Middle frontal gyrus (tissue), 1 donor: ENCODE measurements at regions not wholly inside any gene's neighbourhood (a gene's known extent, or its start where the extent isn't known, plus 50 kb on each side); places are given as distances from the start of the nearest gene placed in this dataset.
"Not testable (repeated sequence)": the region's sequence is repeated elsewhere in the genome, so short reads cannot be mapped to it uniquely, and the experiment has no call there.

Experiments
- DNase-seq: peaks from one replicate; pipeline ENCODE4 v3.0.0-alpha.2; 2015; ENCODE audit warnings: low spot score; ENCODE audit errors: extremely low spot score

- no peak for DNase-seq
These were observed 98.4 kb upstream of the FRMD4A start for GRCh38 chr10:14429043-14429700.

GRCh38 chr10:14425034-14425433 lies 94.3 kb upstream of the FRMD4A start:
- DNase-seq = no peak

GRCh38 chr10:14423111-14423744 lies 92.5 kb upstream of the FRMD4A start:
- DNase-seq = no peak

GRCh38 chr10:14422431-14422830 lies 91.7 kb upstream of the FRMD4A start:
- DNase-seq = no peak

- DNase-seq = no peak
These were observed 91.2 kb upstream of the FRMD4A start for GRCh38 chr10:14421941-14422340.

- not testable (repeated sequence) for DNase-seq
These were observed 86.6 kb upstream of the FRMD4A start for GRCh38 chr10:14417336-14417735.

- no peak for DNase-seq
These were observed 85.6 kb upstream of the FRMD4A start for GRCh38 chr10:14416308-14416700.

GRCh38 chr10:14415676-14416307 lies 85.1 kb upstream of the FRMD4A start:
- no peak for DNase-seq

GRCh38 chr10:14414901-14415300 lies 84.2 kb upstream of the FRMD4A start:
- DNase-seq = no peak

GRCh38 chr10:14413523-14413922 lies 82.8 kb upstream of the FRMD4A start:
- no peak for DNase-seq

- no peak for DNase-seq
These were observed 81.9 kb upstream of the FRMD4A start for GRCh38 chr10:14412624-14413023.

GRCh38 chr10:14409856-14410458 lies 79.2 kb upstream of the FRMD4A start:
- no peak for DNase-seq

GRCh38 chr10:14409247-14409646 lies 78.5 kb upstream of the FRMD4A start:
- no peak for DNase-seq

- no peak for DNase-seq
These were observed 77.4 kb upstream of the FRMD4A start for GRCh38 chr10:14408139-14408538.

- no peak for DNase-seq
These were observed 76.8 kb upstream of the FRMD4A start for GRCh38 chr10:14407567-14407966.

GRCh38 chr10:14405076-14406065 lies 74.6 kb upstream of the FRMD4A start:
- peak; percentile 5 for DNase-seq

- no peak for DNase-seq
These were observed 73.3 kb upstream of the FRMD4A start for GRCh38 chr10:14403881-14404623.

- no peak for DNase-seq
These were observed 72.6 kb upstream of the FRMD4A start for GRCh38 chr10:14403359-14403758.

- DNase-seq = no peak
These were observed 68.9 kb upstream of the FRMD4A start for GRCh38 chr10:14399641-14400040.

GRCh38 chr10:14397066-14397465 lies 66.3 kb upstream of the FRMD4A start:
- DNase-seq = peak; percentile 53
